ENCODE measurements at regions not wholly inside any gene's neighbourhood (a gene's known extent, or its start where the extent isn't known, plus 50 kb on each side); places are given as distances from the start of the nearest gene placed in this dataset.

GRCh38 chr14:106203438-106203837, 677.1 kb downstream of the TMEM121 start:
- TF ChIP-seq POLR2A (IDR thresholded peaks at IDR 0.05) (no peak), CTCF (IDR thresholded peaks at IDR 0.05) (no peak)
